GM19467 (cell line): ENCODE measurements at regions not wholly inside any gene's neighbourhood (a gene's known extent, or its start where the extent isn't known, plus 50 kb on each side); places are given as distances from the start of the nearest gene placed in this dataset.
"Not testable (repeated sequence)": the region's sequence is repeated elsewhere in the genome, so short reads cannot be mapped to it uniquely, and the experiment has no call there.

Source experiments
- ATAC-seq: cut with Tn5 transposase; IDR thresholded peaks from one replicate; pipeline ENCODE4 v1.9.1; 2021; ENCODE audit warnings: mild to moderate bottlenecking, moderate library complexity; ENCODE audit not compliant: unreplicated experiment

- ATAC-seq: no peak
These were observed 172.7 kb downstream of the FAM43A start for GRCh38 chr3:194858382-194858781.

DNA sequence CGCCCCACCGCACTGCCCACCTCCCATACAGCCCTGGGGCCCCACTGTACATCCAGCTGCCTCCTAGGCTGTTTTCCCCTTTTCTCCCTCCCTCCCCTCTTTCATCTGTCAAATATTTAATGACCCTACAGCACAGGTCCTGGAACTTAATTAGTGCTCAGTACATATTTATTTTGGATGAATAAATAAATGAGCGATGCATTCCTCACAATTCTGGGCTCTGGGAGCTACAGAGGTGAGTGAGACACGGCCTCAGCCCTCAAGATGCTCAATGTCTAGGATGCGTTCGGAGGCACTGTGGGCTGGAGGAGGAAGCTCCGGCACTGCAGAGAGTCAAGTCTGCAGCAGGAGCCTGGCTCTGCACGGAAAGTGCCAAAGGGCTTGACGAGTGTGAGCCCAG, 175.0 kb downstream of the FAM43A start:
- no peak for ATAC-seq

GRCh38 chr3:194861375-194861774, 175.7 kb downstream of the FAM43A start:
- no peak for ATAC-seq

DNA sequence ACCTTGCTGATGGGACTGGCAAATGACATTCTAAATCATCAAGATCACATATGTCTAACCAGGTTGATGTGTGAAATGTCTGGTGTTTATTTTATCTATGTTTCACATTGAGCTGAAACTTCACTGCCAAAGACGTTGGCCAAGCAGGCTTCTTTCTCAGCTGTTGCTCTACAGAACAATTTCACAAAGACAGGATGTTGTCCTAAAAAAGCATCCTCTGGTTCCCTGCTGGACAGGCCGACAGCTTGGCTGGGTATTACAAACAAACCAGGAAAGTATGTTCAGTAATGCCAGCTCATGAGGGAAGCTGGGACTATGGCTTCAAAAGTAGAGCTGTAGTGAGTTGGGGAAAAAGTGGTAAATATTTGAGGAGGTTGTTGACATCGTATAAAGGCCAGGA, 179.4 kb downstream of the FAM43A start:
- no peak for ATAC-seq

GRCh38 chr3:194865615-194866014, 179.9 kb downstream of the FAM43A start:
- ATAC-seq: no peak

DNA sequence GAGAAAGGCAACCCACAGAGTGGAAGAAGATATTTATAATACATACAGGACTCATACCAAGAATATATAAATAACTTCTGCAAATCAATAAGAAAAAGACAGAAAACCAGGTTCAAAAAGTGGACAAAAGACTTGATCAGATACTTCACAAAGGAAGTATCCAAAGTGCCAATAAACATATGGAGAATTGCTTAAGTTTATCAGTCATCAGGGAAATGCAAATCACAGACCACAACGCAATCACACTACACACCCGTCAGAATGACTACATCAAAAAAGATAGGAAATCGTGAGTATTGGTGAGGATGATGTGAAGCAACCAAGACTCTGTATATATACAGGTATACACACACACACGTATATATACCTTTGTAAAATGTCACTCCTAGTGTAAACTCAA, 180.6 kb downstream of the FAM43A start:
- ATAC-seq: no peak

DNA sequence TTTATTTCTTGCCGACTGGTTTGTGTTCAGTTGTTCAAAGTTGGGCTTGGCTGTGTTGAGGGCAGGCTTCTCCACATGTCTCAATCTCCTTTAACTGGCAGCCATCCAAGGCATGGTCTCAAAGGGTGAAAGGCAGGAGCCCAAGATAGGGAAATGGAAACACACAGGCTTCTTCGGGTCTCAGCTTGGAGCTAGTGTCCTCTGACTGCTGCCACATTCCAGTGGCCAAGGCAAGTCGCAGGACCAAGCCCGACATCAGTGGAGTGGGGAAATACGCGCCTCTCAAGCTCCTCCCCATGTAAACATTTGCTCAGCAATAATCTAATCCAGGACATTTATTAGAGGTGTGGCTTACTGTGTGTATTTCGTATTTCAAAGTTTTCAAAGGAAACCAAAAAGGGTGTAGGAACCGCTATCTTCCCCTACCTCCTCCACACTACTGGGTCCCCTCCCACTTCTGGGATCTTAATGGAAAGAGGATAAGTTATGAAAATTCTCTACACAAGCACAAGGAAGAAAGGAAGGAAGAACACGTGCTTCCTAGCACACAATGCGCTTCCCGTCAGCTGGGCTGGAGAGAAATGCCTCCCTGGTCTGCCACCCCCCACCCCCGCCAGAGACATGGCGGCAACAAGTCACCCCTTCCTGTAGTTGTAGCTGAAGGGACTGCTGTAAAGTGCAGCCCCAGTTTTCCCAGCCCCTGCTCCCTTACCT, 181.7 kb downstream of the FAM43A start:
- no peak for ATAC-seq

DNA sequence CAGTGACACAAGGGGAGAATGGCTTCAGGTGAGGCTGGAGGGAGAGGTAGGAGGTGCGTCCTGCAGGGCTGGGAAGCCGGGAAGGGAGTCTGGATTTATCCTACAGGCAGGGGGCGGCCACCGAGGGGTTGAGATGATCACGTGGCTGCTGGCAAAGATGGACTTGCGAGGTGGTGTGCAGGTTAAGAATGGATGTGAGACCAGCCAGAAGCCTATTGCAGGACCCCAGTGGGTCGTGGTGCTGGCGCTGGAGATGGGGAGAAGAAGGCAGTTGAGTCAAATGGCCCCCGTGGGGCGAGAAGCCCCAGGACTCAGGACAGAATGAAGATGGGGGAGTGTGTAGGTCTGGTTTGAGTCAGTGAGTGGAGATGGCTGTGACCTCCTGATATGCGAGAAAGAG, 183.1 kb downstream of the FAM43A start:
- no peak for ATAC-seq

DNA sequence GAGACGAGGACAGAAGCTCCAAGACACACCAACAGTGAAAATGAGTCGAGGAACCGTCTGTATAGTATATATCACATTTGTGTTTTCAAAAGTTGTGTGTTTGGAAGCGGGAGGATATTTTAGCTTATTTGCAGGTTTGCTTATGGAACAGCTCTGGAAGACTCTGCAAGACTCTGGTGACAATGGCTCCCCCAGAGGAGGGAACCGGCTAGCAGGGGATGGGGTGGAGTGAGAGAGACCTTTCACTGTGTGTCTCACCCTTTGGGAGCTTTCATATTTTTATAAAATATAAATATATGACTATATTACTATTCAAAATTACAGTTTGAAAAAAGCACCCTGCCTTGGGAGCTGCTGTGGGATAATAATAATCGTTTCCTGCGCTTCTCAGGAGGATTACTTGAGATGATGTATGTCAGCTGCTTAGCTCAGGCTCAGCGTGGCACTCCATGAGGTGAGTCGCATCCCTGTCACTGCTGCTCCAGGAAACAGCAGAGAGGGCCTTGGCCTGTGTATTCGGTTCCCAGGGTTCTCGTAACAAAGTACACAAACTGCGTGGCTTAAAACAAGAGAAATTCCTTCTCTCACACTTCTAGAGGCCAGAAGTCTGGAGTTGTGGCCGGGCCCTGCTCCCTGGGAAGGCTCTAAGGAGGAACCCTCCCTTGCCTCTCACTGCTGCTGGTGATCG, 183.9 kb downstream of the FAM43A start:
- ATAC-seq: no peak

- ATAC-seq: no peak
These were observed 184.9 kb downstream of the FAM43A start for GRCh38 chr3:194870394-194871110.

GRCh38 chr3:194871143-194871863, 185.6 kb downstream of the FAM43A start:
- ATAC-seq: no peak

DNA sequence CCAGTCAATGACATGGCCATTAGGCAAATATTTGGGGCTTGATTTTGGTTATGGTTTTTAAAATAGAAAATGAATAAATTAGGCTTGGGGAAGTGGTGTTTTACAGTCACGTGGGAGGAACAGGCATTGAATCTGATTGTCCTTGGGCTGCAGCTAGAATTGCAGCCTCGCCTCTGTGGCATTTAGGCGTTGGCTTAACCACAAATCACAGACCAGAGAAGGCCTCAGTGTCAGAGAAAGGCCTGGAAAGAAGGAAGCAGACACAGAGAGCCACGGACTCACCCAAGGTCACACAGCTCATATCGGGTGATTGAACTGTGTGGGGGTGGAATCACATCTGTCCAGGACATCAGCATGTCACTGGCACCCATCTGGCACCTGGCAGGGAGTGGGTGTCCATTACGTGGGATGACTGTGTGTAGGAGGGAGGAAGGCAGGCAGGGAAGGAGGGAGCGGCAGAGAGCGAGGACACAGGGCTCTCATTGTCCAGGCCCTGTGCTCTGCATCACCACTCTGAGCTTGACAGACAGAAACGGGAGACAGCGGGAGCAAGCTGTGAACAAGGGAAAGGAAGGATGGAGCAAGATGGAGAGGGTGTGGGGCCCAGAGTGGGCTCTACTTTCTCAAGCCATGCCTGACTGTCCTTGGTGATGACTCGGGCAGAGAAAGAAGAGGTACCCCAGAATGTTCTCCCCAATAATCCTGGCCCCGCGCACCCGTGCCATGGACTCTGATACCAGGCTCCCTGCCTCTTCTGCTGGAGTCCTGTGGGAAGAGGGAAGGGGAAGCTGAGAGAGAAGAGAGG, 186.4 kb downstream of the FAM43A start:
- no peak for ATAC-seq

GRCh38 chr3:194872669-194872977, 186.9 kb downstream of the FAM43A start:
- no peak for ATAC-seq

- not testable (repeated sequence) for ATAC-seq
These were observed 187.8 kb downstream of the FAM43A start for GRCh38 chr3:194873474-194873873.

DNA sequence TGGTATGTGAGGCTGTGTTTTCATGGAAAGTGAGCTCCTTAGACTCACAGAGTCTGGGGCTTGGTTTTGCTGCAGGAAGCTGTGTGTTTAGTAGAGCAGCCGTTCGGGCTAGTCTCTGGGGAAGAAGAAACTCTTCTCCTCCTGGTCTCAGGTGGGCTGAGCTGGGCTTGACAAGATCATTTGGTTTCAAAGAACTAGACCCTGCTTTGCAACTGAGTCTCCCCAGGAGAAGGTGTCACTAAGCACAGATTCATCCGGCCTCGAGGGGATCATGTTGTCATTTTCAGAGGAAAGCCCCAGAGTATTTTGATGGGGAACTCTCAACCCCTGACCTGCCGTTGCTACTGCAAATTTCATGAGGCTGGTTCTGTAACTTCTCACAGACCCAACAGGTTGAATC, 188.5 kb downstream of the FAM43A start:
- no peak for ATAC-seq

DNA sequence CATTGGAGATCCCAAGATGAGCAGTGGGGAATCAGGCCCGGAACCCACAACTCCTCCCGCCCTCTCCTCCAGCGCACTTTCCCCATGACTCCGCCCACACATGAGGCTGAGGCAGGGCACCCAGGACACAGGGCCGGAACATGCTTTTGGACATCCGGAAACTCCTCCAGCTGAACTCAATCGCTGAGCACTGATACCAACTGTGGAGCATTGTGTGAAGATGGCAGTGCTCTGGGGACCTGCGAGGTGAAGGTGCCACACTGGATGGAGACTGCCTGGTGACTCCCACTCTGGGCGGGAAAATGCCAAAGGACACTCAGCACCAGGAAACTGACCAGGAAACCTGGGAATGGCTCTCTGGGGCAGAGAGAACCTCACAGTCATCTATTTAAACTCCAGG, 189.1 kb downstream of the FAM43A start:
- ATAC-seq: no peak

DNA sequence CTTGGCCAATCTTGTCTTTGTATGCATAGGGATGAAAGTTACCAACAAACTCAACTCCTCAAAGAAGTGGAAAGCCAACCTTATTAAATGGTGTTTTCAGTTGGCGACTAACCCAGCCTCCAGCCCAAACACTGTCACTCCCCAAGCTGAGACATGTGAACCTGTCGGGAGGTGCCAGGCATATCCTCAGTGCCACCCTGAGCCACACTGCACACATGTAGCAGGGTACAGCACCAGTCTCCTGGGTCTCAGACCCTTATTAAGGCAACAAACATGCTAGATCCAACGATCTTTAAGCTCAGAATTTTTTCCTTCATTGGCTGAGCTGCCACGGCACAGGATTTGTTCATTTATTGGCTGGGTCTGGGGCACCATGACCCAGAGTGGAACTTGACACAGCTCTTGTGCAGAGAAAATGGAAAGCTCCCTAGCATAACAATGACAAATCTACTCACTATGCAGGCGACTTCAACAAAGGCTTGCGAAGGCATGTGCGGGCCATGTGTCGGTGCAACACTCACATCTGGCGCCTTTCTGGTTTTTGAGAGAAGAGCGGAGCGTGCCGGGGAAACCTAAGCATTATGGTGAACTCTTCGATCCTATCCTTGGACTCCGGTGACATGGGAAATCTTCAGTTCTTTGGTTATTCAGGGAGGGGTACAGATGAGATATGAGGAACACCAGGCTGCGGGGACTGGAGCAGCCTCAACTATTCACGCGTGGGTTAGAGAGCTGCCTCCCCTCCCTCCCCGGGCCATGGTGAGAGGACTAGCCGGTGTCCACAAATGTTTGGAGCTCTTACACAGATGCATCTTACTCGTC, 190.1 kb downstream of the FAM43A start:
- no peak for ATAC-seq

DNA sequence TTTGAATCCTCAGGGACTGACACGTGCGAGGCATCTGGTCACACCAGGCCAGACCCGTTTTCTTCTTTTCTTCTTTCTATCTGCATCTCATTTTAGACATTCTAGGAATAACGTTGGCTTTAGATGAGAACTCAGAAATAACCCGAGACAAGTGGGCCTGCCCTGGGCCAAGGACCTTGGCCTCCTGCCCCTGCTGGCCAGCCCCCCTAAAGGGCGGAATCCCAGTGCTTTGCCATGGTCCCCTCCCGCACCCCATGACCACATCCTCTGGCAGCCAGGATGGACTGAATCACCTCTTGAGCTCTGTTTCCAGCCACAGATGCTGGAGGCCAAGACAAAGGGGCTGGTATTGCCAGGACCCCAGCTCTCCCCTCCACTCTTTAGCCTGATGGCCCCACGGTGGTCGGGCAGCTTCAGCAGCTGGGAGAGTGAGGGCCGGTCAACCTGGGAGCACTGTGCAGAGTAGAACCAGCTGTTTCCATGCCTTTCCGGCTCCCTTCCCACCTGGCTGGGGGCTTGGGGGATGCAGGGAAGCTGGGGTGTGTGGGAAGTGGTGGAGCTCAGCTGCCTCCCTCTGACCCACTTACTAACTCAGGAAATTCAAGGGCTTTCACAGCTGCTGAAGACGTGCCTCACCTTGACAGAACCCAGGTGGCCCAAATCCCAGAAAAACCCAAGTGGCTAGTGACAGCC, 190.9 kb downstream of the FAM43A start:
- ATAC-seq: no peak
